ENCODE measurements at regions not wholly inside any gene's neighbourhood (a gene's known extent, or its start where the extent isn't known, plus 50 kb on each side); places are given as distances from the start of the nearest gene placed in this dataset.

DNA sequence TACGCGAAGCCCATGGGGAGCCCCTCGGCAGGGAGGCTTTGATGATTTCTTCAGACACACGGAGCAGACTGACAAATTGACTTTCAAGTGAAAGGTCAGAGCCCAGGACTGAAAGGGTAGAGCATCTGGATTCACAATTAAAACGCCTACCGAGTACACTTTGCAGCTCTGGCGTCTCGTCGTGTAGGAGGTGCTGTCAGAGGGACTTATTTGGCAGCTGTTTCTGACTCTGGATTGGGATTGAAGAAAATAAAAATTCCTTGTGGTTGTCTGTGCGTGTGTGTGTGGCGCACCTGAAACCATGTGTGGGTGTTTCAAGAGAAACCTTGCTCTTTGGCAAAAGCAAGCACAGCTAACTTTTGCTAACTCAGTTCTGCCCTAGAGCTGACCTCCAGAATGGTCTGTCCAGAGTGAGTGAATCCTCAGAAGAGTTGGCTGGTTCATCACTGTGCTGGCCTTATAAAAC, 348.7 kb downstream of the HLX start:
- TF ChIP-seq, protein P1, sequence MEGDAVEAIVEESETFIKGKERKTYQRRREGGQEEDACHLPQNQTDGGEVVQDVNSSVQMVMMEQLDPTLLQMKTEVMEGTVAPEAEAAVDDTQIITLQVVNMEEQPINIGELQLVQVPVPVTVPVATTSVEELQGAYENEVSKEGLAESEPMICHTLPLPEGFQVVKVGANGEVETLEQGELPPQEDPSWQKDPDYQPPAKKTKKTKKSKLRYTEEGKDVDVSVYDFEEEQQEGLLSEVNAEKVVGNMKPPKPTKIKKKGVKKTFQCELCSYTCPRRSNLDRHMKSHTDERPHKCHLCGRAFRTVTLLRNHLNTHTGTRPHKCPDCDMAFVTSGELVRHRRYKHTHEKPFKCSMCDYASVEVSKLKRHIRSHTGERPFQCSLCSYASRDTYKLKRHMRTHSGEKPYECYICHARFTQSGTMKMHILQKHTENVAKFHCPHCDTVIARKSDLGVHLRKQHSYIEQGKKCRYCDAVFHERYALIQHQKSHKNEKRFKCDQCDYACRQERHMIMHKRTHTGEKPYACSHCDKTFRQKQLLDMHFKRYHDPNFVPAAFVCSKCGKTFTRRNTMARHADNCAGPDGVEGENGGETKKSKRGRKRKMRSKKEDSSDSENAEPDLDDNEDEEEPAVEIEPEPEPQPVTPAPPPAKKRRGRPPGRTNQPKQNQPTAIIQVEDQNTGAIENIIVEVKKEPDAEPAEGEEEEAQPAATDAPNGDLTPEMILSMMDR (IDR thresholded peaks at IDR 0.05; ENCODE audit: extremely low read depth in 1 of 2, insufficient read depth in 1 of 2, low read depth in 1 of 2, low read length in 2 of 2) = no peak
- TF ChIP-seq EZH2 (IDR thresholded peaks at IDR 0.05; ENCODE audit: borderline replicate concordance, low read depth, low read length, severe bottlenecking) = no peak
- no peak for TF ChIP-seq POLR2A (IDR thresholded peaks at IDR 0.05; ENCODE audit: low read depth, low read length)
- TF ChIP-seq FOS (IDR thresholded peaks at IDR 0.05; ENCODE audit: borderline replicate concordance, insufficient read depth, low read length) = no peak
- TF ChIP-seq POLR2AphosphoS5 (IDR thresholded peaks at IDR 0.05; ENCODE audit: insufficient read depth, low read depth, low read length) = no peak
- TF ChIP-seq, protein P2, sequence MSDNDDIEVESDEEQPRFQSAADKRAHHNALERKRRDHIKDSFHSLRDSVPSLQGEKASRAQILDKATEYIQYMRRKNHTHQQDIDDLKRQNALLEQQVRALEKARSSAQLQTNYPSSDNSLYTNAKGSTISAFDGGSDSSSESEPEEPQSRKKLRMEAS (IDR thresholded peaks at IDR 0.05; ENCODE audit: insufficient read depth, insufficient read length) = no peak
- TF ChIP-seq JUN (IDR thresholded peaks at IDR 0.05; ENCODE audit: borderline replicate concordance, insufficient read depth, insufficient read length, low read depth) = no peak
